ENCODE measurements at regions not wholly inside any gene's neighbourhood (a gene's known extent, or its start where the extent isn't known, plus 50 kb on each side); places are given as distances from the start of the nearest gene placed in this dataset.

DNA sequence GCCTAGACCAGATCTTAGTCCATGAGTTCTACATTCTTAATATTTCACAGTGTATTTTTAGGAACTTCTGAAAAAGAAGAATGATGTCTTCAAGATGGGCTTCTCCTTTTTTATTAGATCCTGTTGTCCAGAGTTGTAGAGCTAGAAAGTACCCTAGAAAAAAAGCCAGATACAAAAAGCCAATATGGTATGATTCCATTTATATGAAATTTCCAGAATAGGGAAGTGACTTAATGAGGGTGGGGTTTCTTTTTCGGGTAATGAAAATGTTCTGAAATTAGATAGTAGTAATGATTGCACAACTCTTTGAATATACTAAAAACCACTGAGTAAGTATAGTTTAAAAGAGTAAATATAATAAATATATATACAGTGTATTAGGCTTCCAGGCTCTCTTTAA is 116.9 kb downstream of the NFKBIZ start:
- Histone ChIP-seq H3K4me3 (ENCODE audit: control extremely low read depth in 1 of 5, extremely low read depth in 1 of 5, insufficient read depth in 1 of 5, low read depth in 2 of 5, low read length in 4 of 5) (no peak overlapping the region), H3K4me1 (ENCODE audit: control insufficient read depth in 2 of 2, insufficient read depth in 2 of 2, low read length in 2 of 2) (peaks cover 0 to 3% of the 10 kb centered on the region in 2 donors), H3K4me2 (replicated peaks; ENCODE audit: low read depth, low read length, poor library complexity, severe bottlenecking) (no peak overlapping the region), H3K36me3 (replicated peaks in 1 of 2; ENCODE audit: control extremely low read depth in 1 of 2, control insufficient read depth in 1 of 2, extremely low read depth in 1 of 2, insufficient read depth in 2 of 2, low read length in 1 of 2) (no peaks in the 10 kb centered on the region), H2AFZ (ENCODE audit: insufficient read depth, low read depth, low read length, poor library complexity, severe bottlenecking) (no peak overlapping the region), H3K9me3 (ENCODE audit: control extremely low read depth in 1 of 3, control insufficient read depth in 2 of 3, insufficient read depth in 1 of 3, low read length in 2 of 3) (peaks cover 0 to 1% (median 0%) of the 10 kb centered on the region in 3 donors), H3K9ac (ENCODE audit: low read length) (no peak overlapping the region), H3K27me3 (replicated peaks in 1 of 4; ENCODE audit: control extremely low read depth in 1 of 4, control insufficient read depth in 3 of 4, insufficient read depth in 4 of 4, low read length in 3 of 4) (no peaks in the 10 kb centered on the region), H3K27ac (ENCODE audit: low read length in 2 of 2) (no peak overlapping the region), H4K20me1 (ENCODE audit: control insufficient read depth, insufficient read depth, low read length, poor library complexity, severe bottlenecking) (no peaks in the 10 kb centered on the region), H3K79me2 (ENCODE audit: control insufficient read depth, insufficient read depth, low read length) (no peaks in the 10 kb centered on the region)
- ChIA-PET POLR2A (no interaction called here), CTCF (interaction anchor here (1.6 kb wide), 1 partner anchor 30 kb away, joined by 3 read pairs; no protein-coding TSS in a partner anchor)
- no peak for TF ChIP-seq CTCF (IDR thresholded peaks at IDR 0.05)
- TF ChIP-seq EZH2 (IDR thresholded peaks at IDR 0.05; ENCODE audit: borderline replicate concordance, insufficient read depth, low read depth, low read length, poor library complexity, severe bottlenecking): no peak
- Mint-ChIP-seq H3K27me3 (no peaks in the 10 kb centered on the region), H3K4me1 (peaks cover 4% of the 10 kb centered on the region), H3K27ac (no peak overlapping the region), H3K9me3 (ENCODE audit: insufficient read depth) (no peaks in the 10 kb centered on the region), H3K4me3 (no peak overlapping the region)
- DNase-seq: no peak
- intact Hi-C loops (cut with micrococcal nuclease): no loop called here
- no CpG with 5 or more reads among the region's 1 CpG for WGBS (ENCODE audit: insufficient coverage)
- no peak for ATAC-seq (ENCODE audit: low read depth)

- intact Hi-C loops (cut with micrococcal nuclease): no loop called here
- POLR2A ChIA-PET: no interaction called here
- H3K4me3 ChIP-seq (ENCODE audit: control extremely low read depth in 1 of 5, extremely low read depth in 1 of 5, insufficient read depth in 1 of 5, low read depth in 2 of 5, low read length in 4 of 5): no peak overlapping the region
- H3K36me3 ChIP-seq (replicated peaks in 1 of 2; ENCODE audit: control extremely low read depth in 1 of 2, control insufficient read depth in 1 of 2, extremely low read depth in 1 of 2, insufficient read depth in 2 of 2, low read length in 1 of 2): no peaks in the 10 kb centered on the region
- no peak overlapping the region for H3K4me2 ChIP-seq (replicated peaks; ENCODE audit: low read depth, low read length, poor library complexity, severe bottlenecking)
- no peak overlapping the region for H3K9ac ChIP-seq (ENCODE audit: low read length)
- no peak overlapping the region for H3K27ac Mint-ChIP-seq
- H3K4me1 ChIP-seq (ENCODE audit: control insufficient read depth in 2 of 2, insufficient read depth in 2 of 2, low read length in 2 of 2): peaks cover 0 to 11% of the 10 kb centered on the region in 2 donors
- ATAC-seq (ENCODE audit: low read depth) (no peak), DNase-seq (no peak)
- H3K27me3 Mint-ChIP-seq: no peaks in the 10 kb centered on the region
- TF ChIP-seq EZH2 (IDR thresholded peaks at IDR 0.05; ENCODE audit: borderline replicate concordance, insufficient read depth, low read depth, low read length, poor library complexity, severe bottlenecking) (no peak), CTCF (IDR thresholded peaks at IDR 0.05) (no peak)
- no peak overlapping the region for H2AFZ ChIP-seq (ENCODE audit: insufficient read depth, low read depth, low read length, poor library complexity, severe bottlenecking)
- no CpG with 5 or more reads among the region's 4 CpGs for WGBS (ENCODE audit: insufficient coverage)
- H3K79me2 ChIP-seq (ENCODE audit: control insufficient read depth, insufficient read depth, low read length): no peaks in the 10 kb centered on the region
- no peaks in the 10 kb centered on the region for H3K9me3 Mint-ChIP-seq (ENCODE audit: insufficient read depth)
- no peak overlapping the region for H3K4me3 Mint-ChIP-seq
- CTCF ChIA-PET: no interaction called here
- no peaks in the 10 kb centered on the region for H4K20me1 ChIP-seq (ENCODE audit: control insufficient read depth, insufficient read depth, low read length, poor library complexity, severe bottlenecking)
- H3K27me3 ChIP-seq (replicated peaks in 1 of 4; ENCODE audit: control extremely low read depth in 1 of 4, control insufficient read depth in 3 of 4, insufficient read depth in 4 of 4, low read length in 3 of 4): no peaks in the 10 kb centered on the region
- no peak overlapping the region for H3K27ac ChIP-seq (ENCODE audit: low read length in 2 of 2)
- peaks cover 13% of the 10 kb centered on the region for H3K4me1 Mint-ChIP-seq
- H3K9me3 ChIP-seq (ENCODE audit: control extremely low read depth in 1 of 3, control insufficient read depth in 2 of 3, insufficient read depth in 1 of 3, low read length in 2 of 3): peaks cover 0 to 7% (median 0%) of the 10 kb centered on the region in 3 donors
Measured at GRCh38 chr3:101970212-101970611, 120.9 kb downstream of the NFKBIZ start.

Measured in B cell (primary cell).